ENCODE measurements at regions not wholly inside any gene's neighbourhood (a gene's known extent, or its start where the extent isn't known, plus 50 kb on each side); places are given as distances from the start of the nearest gene placed in this dataset.

- Mint-ChIP-seq H3K4me1 (ENCODE audit: low read depth) (no peaks in the 10 kb centered on the region), H3K27ac (no peak overlapping the region), H3K4me3 (no peak overlapping the region), H3K9me3 (peaks cover 3% of the 10 kb centered on the region), H3K36me3 (ENCODE audit: low read depth) (no peaks in the 10 kb centered on the region), H3K27me3 (peaks cover 16% of the 10 kb centered on the region)
- no peaks in the 10 kb centered on the region for H3K4me1 ChIP-seq (ENCODE audit: insufficient read depth, low read length)
- H3K27ac ChIP-seq (ENCODE audit: low read depth in 1 of 2, low read length in 2 of 2) = no peak overlapping the region
- no peak for TF ChIP-seq CTCF (IDR thresholded peaks at IDR 0.05)
- H3K36me3 ChIP-seq (ENCODE audit: insufficient read depth, low read length) = no peaks in the 10 kb centered on the region
- intact Hi-C loops (cut with DNase I, micrococcal nuclease) = no loop called here
- peaks cover 0 to 8% of the 10 kb centered on the region in 2 experiments for H3K9me3 ChIP-seq (ENCODE audit: control insufficient read depth in 1 of 2, insufficient read depth in 1 of 2, low read length in 2 of 2)
- H3K27me3 ChIP-seq (ENCODE audit: control insufficient read depth in 1 of 2, insufficient read depth in 2 of 2, low read length in 2 of 2) = no peaks in the 10 kb centered on the region
- no peak overlapping the region for H3K4me3 ChIP-seq (ENCODE audit: low read length)
- DNase-seq (no peak), ATAC-seq (ENCODE audit: poor library complexity) (no peak)
- ChIA-PET CTCF (no interaction called here), POLR2A (no interaction called here)
Observed at GRCh38 chr2:55811048-55811447, 112.5 kb downstream of the EFEMP1 start.

GRCh38 chr2:55810622-55811020, 113.0 kb downstream of the EFEMP1 start:
- no peaks in the 10 kb centered on the region for H3K4me1 ChIP-seq (ENCODE audit: insufficient read depth, low read length)
- Mint-ChIP-seq H3K36me3 (ENCODE audit: low read depth) (no peaks in the 10 kb centered on the region), H3K27me3 (peaks cover 16% of the 10 kb centered on the region), H3K4me1 (ENCODE audit: low read depth) (no peaks in the 10 kb centered on the region), H3K9me3 (peaks cover 3% of the 10 kb centered on the region), H3K27ac (no peak overlapping the region), H3K4me3 (no peak overlapping the region)
- ChIA-PET CTCF (no interaction called here), POLR2A (no interaction called here)
- TF ChIP-seq CTCF (IDR thresholded peaks at IDR 0.05) = no peak
- H3K4me3 ChIP-seq (ENCODE audit: low read length) = no peak overlapping the region
- no peaks in the 10 kb centered on the region for H3K27me3 ChIP-seq (ENCODE audit: control insufficient read depth in 1 of 2, insufficient read depth in 2 of 2, low read length in 2 of 2)
- DNase-seq (no peak), ATAC-seq (ENCODE audit: poor library complexity) (no peak)
- peaks cover 0 to 8% of the 10 kb centered on the region in 2 experiments for H3K9me3 ChIP-seq (ENCODE audit: control insufficient read depth in 1 of 2, insufficient read depth in 1 of 2, low read length in 2 of 2)
- H3K27ac ChIP-seq (ENCODE audit: low read depth in 1 of 2, low read length in 2 of 2) = no peak overlapping the region
- intact Hi-C loops (cut with DNase I, micrococcal nuclease) = no loop called here
- H3K36me3 ChIP-seq (ENCODE audit: insufficient read depth, low read length) = no peaks in the 10 kb centered on the region

- ATAC-seq (ENCODE audit: poor library complexity) (no peak), DNase-seq (no peak)
- Mint-ChIP-seq H3K27ac (no peak overlapping the region), H3K4me1 (ENCODE audit: low read depth) (no peaks in the 10 kb centered on the region), H3K4me3 (no peak overlapping the region), H3K27me3 (peaks cover 16% of the 10 kb centered on the region), H3K36me3 (ENCODE audit: low read depth) (no peaks in the 10 kb centered on the region), H3K9me3 (peaks cover 3% of the 10 kb centered on the region)
- no peaks in the 10 kb centered on the region for H3K36me3 ChIP-seq (ENCODE audit: insufficient read depth, low read length)
- H3K9me3 ChIP-seq (ENCODE audit: control insufficient read depth in 1 of 2, insufficient read depth in 1 of 2, low read length in 2 of 2) = peaks cover 0 to 8% of the 10 kb centered on the region in 2 experiments
- POLR2A ChIA-PET = no interaction called here
- CTCF ChIA-PET = no interaction called here
- no peak for TF ChIP-seq CTCF (IDR thresholded peaks at IDR 0.05)
- intact Hi-C loops (cut with DNase I, micrococcal nuclease) = no loop called here
- H3K4me3 ChIP-seq (ENCODE audit: low read length) = no peak overlapping the region
- H3K27ac ChIP-seq (ENCODE audit: low read depth in 1 of 2, low read length in 2 of 2) = no peak overlapping the region
- H3K27me3 ChIP-seq (ENCODE audit: control insufficient read depth in 1 of 2, insufficient read depth in 2 of 2, low read length in 2 of 2) = no peaks in the 10 kb centered on the region
- no peaks in the 10 kb centered on the region for H3K4me1 ChIP-seq (ENCODE audit: insufficient read depth, low read length)
Observed at GRCh38 chr2:55809875-55810621, 113.5 kb downstream of the EFEMP1 start.

All from CD4-positive, alpha-beta T cell (primary cell).